Neutrophil (primary cell): ENCODE measurements at regions not wholly inside any gene's neighbourhood (a gene's known extent, or its start where the extent isn't known, plus 50 kb on each side); places are given as distances from the start of the nearest gene placed in this dataset.

Source experiments
- H3K27ac ChIP-seq: fragments of 200-600 bp; sonication (generic); 2 replicates; pipeline ENCODE4 v1.5.1; 2016; ENCODE audit warnings: mild to moderate bottlenecking, moderate library complexity
- H3K27me3 ChIP-seq: fragments of 200-600 bp; sonication (generic); 2 replicates; pipeline ENCODE4 v1.6.0; 2016; ENCODE audit warnings: mild to moderate bottlenecking
- H3K36me3 ChIP-seq: fragments of 200-600 bp; sonication (generic); 2 replicates; pipeline ENCODE4 v1.5.1; 2017
- H3K4me1 ChIP-seq, 2 experiments: fragments of 200-600 bp in 1 of 2; sonication (generic) in 1 of 2; 1 replicate in 1 of 2; 2 replicates in 1 of 2; pipeline versions ENCODE4 v1.5.1 to v1.6.1; 2013 to 2016; ENCODE audit warnings: low read depth in 1 of 2, low read length in 1 of 2, mild to moderate bottlenecking in 1 of 2, moderate library complexity in 1 of 2; ENCODE audit not compliant: control insufficient read depth in 1 of 2, insufficient read depth in 1 of 2
- H3K4me3 ChIP-seq, 2 experiments: fragments of 200-600 bp in 1 of 2; sonication (generic) in 1 of 2; 1 replicate in 1 of 2; 2 replicates in 1 of 2; pipeline ENCODE4 v1.5.1; 2013 to 2016; ENCODE audit warnings: low read depth in 1 of 2, low read length in 1 of 2, mild to moderate bottlenecking in 1 of 2, moderate library complexity in 1 of 2
- H3K9me3 ChIP-seq: fragments of 200-600 bp; sonication (generic); 2 replicates; pipeline ENCODE4 v1.5.1; 2016
- CTCF ChIP-seq: fragments of 200-600 bp; sonication (generic); IDR thresholded peaks from 2 replicates; pipeline ENCODE4 v1.5.1; 2016; ENCODE audit warnings: antibody characterized with exemption

GRCh38 chr20:40930561-40930960, 98.1 kb upstream of the TOP1 start:
- H3K27me3 ChIP-seq = no peaks in the 10 kb centered on the region
- H3K4me1 ChIP-seq = peaks cover 7 to 21% of the 10 kb centered on the region in 2 experiments
- H3K27ac ChIP-seq = no peak overlapping the region
- H3K4me3 ChIP-seq = no peak overlapping the region
- H3K9me3 ChIP-seq = no peaks in the 10 kb centered on the region
- no peak for TF ChIP-seq CTCF
- H3K36me3 ChIP-seq = no peaks in the 10 kb centered on the region

GRCh38 chr20:40931410-40932044, 97.1 kb upstream of the TOP1 start:
- Histone ChIP-seq H3K9me3 (no peaks in the 10 kb centered on the region), H3K36me3 (no peaks in the 10 kb centered on the region), H3K27ac (no peak overlapping the region), H3K4me1 (peaks cover 7 to 13% of the 10 kb centered on the region in 2 experiments), H3K27me3 (no peaks in the 10 kb centered on the region), H3K4me3 (no peak overlapping the region)
- TF ChIP-seq CTCF = no peak

- Histone ChIP-seq H3K9me3 (no peaks in the 10 kb centered on the region), H3K27ac (no peak overlapping the region), H3K27me3 (no peaks in the 10 kb centered on the region), H3K4me3 (no peak overlapping the region), H3K36me3 (no peaks in the 10 kb centered on the region), H3K4me1 (peaks cover 4 to 7% of the 10 kb centered on the region in 2 experiments)
- TF ChIP-seq CTCF = no peak
These were observed 96.2 kb upstream of the TOP1 start for GRCh38 chr20:40932436-40932835.

GRCh38 chr20:40933758-40934157, 94.9 kb upstream of the TOP1 start:
- H3K9me3 ChIP-seq = no peaks in the 10 kb centered on the region
- H3K27ac ChIP-seq = no peak overlapping the region
- H3K4me1 ChIP-seq = no peaks in the 10 kb centered on the region
- TF ChIP-seq CTCF = no peak
- H3K36me3 ChIP-seq = no peaks in the 10 kb centered on the region
- H3K4me3 ChIP-seq = no peak overlapping the region
- no peaks in the 10 kb centered on the region for H3K27me3 ChIP-seq

GRCh38 chr20:40938020-40938419, 90.6 kb upstream of the TOP1 start:
- peaks cover 26 to 31% of the 10 kb centered on the region in 2 experiments for H3K4me1 ChIP-seq
- no peak for TF ChIP-seq CTCF
- H3K36me3 ChIP-seq = no peaks in the 10 kb centered on the region
- no peaks in the 10 kb centered on the region for H3K27me3 ChIP-seq
- H3K9me3 ChIP-seq = no peaks in the 10 kb centered on the region
- no peak overlapping the region for H3K4me3 ChIP-seq
- H3K27ac ChIP-seq = no peak overlapping the region

- Histone ChIP-seq H3K27ac (peak overlapping the region; percentile 93), H3K36me3 (no peaks in the 10 kb centered on the region), H3K4me1 (peaks cover 31 to 44% of the 10 kb centered on the region in 2 experiments), H3K4me3 (no peak overlapping the region), H3K9me3 (no peaks in the 10 kb centered on the region), H3K27me3 (no peaks in the 10 kb centered on the region)
- no peak for TF ChIP-seq CTCF
These were observed 89.0 kb upstream of the TOP1 start for GRCh38 chr20:40939667-40940066.
